ENCODE measurements at regions not wholly inside any gene's neighbourhood (a gene's known extent, or its start where the extent isn't known, plus 50 kb on each side); places are given as distances from the start of the nearest gene placed in this dataset.

GRCh38 chr10:117734731-117735405 lies 192.3 kb downstream of the EMX2 start:
- Histone ChIP-seq H3K27me3 (peaks cover 0 to 35% of the 10 kb centered on the region in 2 donors), H3K9me3 (no peaks in the 10 kb centered on the region), H3K27ac (no peak overlapping the region), H3K4me3 (no peak overlapping the region), H3K4me1 (peaks cover 0 to 5% (median 1%) of the 10 kb centered on the region in 4 donors), H3K36me3 (no peaks in the 10 kb centered on the region)
- intact Hi-C loops (cut with DNase I; ENCODE audit: low total_unique reads), result no loop called here
- TF ChIP-seq CTCF (IDR thresholded peaks at IDR 0.05), result no peak
- no peak for DNase-seq

- no peak overlapping the region for H3K27ac ChIP-seq
- H3K4me3 ChIP-seq, result no peak overlapping the region
- H3K36me3 ChIP-seq, result no peaks in the 10 kb centered on the region
- intact Hi-C loops (cut with DNase I; ENCODE audit: low total_unique reads), result no loop called here
- peaks cover 0 to 19% of the 10 kb centered on the region in 2 donors for H3K27me3 ChIP-seq
- H3K4me1 ChIP-seq, result peaks cover 0 to 5% (median 1%) of the 10 kb centered on the region in 4 donors
- no peak for DNase-seq
- H3K9me3 ChIP-seq, result no peaks in the 10 kb centered on the region
- no peak for TF ChIP-seq CTCF (IDR thresholded peaks at IDR 0.05)
Observed at GRCh38 chr10:117736655-117737054, 194.1 kb downstream of the EMX2 start.

- no peaks in the 10 kb centered on the region for H3K9me3 ChIP-seq
- intact Hi-C loops (cut with DNase I; ENCODE audit: low total_unique reads), result no loop called here
- H3K4me1 ChIP-seq, result peaks cover 0 to 1% (median under 1%) of the 10 kb centered on the region in 4 donors
- H3K27me3 ChIP-seq, result peaks cover 0 to 9% of the 10 kb centered on the region in 2 donors
- no peak overlapping the region for H3K27ac ChIP-seq
- H3K36me3 ChIP-seq, result no peaks in the 10 kb centered on the region
- no peak for DNase-seq
- H3K4me3 ChIP-seq, result no peak overlapping the region
- no peak for TF ChIP-seq CTCF (IDR thresholded peaks at IDR 0.05)
Observed at GRCh38 chr10:117740088-117740487, 197.5 kb downstream of the EMX2 start.

GRCh38 chr10:117740691-117741222 lies 198.2 kb downstream of the EMX2 start:
- intact Hi-C loops (cut with DNase I; ENCODE audit: low total_unique reads), result no loop called here
- no peaks in the 10 kb centered on the region for H3K36me3 ChIP-seq
- H3K4me3 ChIP-seq, result no peak overlapping the region
- no peaks in the 10 kb centered on the region for H3K9me3 ChIP-seq
- H3K27me3 ChIP-seq, result peaks cover 0 to 2% of the 10 kb centered on the region in 2 donors
- DNase-seq, result no peak
- TF ChIP-seq CTCF (IDR thresholded peaks at IDR 0.05), result no peak
- H3K4me1 ChIP-seq, result no peaks in the 10 kb centered on the region
- no peak overlapping the region for H3K27ac ChIP-seq

- Histone ChIP-seq H3K36me3 (no peaks in the 10 kb centered on the region), H3K4me3 (no peak overlapping the region), H3K9me3 (no peaks in the 10 kb centered on the region), H3K27ac (no peak overlapping the region), H3K27me3 (no peaks in the 10 kb centered on the region), H3K4me1 (no peaks in the 10 kb centered on the region)
- intact Hi-C loops (cut with DNase I; ENCODE audit: low total_unique reads), result no loop called here
- TF ChIP-seq CTCF (IDR thresholded peaks at IDR 0.05), result no peak
- DNase-seq, result no peak
Observed at GRCh38 chr10:117741524-117741923, 199.0 kb downstream of the EMX2 start.
